HG03196 (cell line): ENCODE measurements at regions not wholly inside any gene's neighbourhood (a gene's known extent, or its start where the extent isn't known, plus 50 kb on each side); places are given as distances from the start of the nearest gene placed in this dataset.

Experiments
- ATAC-seq: cut with Tn5 transposase; IDR thresholded peaks from one replicate; pipeline ENCODE4 v1.9.1; 2021; ENCODE audit not compliant: unreplicated experiment

DNA sequence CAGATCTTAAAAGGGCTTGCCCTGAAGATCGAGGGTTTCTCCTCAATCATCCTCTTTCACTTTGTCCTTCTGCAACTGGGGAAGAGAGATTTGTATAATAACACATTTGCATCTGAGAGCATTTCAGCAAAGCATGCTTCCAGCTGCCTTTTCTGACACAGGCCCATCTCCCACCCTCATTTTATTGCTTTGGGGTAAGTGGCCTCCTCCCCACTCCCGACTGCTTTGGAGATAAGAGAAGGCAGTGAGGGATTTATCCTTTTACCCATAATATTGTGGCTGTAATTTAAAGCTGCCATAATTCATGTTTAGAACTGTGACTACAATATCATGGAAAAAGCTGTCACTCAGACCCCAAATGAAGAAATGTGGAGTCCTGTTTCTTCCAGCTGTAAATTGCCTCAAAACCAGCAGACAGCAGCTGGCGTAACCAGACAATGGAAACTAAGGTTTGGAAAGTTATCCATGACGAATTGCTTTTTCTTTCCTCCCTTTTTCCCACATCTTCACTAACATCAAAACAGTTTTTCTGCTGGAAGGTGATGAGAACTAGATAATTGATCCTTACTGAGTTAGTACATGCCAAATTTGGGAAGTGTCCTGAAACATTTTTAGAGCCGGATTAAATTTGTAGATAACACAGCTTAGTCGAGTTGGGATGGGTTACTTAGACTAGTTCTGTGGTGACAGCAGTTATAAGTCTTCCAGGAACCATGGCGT lies 104.2 kb upstream of the PFN2 start:
- ATAC-seq = no peak

DNA sequence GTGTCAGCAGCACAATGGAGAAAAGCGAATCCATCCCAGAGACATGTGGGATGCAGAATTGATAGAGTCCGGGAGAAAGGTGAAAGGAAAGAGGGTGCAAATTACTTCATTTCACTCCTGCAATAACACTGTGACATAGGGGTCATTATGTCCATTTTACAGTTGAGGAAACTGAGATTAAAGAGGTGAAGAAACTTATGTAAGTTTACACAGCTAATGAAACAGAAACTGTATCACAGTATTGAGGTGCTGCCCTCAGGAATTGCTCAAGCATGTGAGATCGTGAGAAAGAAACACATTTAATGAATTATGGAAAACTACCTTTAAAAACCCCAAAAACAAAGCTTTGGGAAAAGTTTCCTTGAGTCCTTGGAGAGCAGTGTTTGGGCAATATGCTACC lies 103.6 kb upstream of the PFN2 start:
- ATAC-seq = no peak

DNA sequence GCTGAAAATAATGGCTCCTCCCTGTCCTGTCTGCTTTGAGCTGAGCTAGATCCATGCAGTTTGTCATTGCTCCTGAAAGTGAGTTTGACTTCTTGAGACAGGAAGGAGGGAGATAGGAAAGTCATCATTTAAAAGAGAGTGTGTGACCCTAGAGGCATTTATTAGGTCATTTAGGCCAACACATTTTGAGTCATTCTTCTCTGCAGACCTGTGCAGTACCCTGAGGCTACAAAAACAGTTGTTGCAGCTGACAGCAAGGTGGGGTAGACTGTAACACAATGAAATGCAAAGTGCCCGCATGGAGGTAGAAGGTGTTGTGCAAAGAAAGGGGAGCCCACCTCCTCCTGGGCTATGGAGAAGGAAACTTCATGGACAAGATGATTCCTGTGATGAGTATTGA lies 102.8 kb upstream of the PFN2 start:
- ATAC-seq = no peak

- ATAC-seq = no peak
Measured at GRCh38 chr3:150073031-150073430, 102.3 kb upstream of the PFN2 start.

- ATAC-seq = no peak
Measured at GRCh38 chr3:150072576-150072975, 101.9 kb upstream of the PFN2 start.

- no peak for ATAC-seq
Measured at GRCh38 chr3:150070271-150070670, 99.6 kb upstream of the PFN2 start.

- no peak for ATAC-seq
Measured at GRCh38 chr3:150069633-150070032, 98.9 kb upstream of the PFN2 start.

- no peak for ATAC-seq
Measured at GRCh38 chr3:150069154-150069527, 98.4 kb upstream of the PFN2 start.

GRCh38 chr3:150068440-150069153 lies 97.9 kb upstream of the PFN2 start:
- ATAC-seq = no peak

- no peak for ATAC-seq
Measured at GRCh38 chr3:150067561-150067960, 96.9 kb upstream of the PFN2 start.

DNA sequence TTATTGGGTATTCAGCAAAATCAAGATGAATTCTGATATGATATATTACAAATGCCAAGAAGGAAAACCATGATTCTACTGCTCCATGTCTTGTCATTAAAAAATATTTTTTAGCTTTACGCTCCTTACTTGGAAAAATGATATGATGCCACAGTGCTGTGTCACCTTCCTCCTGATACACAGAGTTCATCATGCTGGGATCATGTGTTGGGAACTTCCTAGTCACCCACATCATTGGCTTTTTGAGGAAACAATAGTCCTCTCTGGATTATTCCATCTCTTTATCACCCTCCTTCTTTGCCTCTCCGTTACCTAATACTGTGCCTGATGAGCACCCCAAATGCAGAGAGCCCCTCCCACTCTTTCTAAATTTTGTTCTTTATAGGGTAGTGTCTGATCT lies 94.3 kb upstream of the PFN2 start:
- no peak for ATAC-seq

DNA sequence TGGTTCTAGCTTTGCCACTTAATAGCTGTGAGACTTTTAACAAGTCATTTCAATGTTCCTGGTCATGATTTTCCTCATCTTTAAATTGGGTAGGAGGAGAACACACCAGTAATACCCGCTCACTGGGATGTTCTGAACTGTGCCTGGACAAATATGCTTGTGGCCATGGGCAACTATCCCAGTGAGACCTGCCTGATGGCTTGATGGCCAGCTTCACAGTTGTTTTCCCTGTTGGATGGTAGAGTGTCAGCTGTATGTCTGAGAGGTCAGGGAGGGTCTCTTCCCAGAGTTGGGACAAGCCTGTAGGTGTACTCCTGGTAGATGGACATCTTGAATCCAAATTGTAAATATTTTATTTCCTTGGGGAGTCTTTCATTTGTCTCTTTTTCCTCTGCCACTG lies 92.5 kb upstream of the PFN2 start:
- no peak for ATAC-seq

DNA sequence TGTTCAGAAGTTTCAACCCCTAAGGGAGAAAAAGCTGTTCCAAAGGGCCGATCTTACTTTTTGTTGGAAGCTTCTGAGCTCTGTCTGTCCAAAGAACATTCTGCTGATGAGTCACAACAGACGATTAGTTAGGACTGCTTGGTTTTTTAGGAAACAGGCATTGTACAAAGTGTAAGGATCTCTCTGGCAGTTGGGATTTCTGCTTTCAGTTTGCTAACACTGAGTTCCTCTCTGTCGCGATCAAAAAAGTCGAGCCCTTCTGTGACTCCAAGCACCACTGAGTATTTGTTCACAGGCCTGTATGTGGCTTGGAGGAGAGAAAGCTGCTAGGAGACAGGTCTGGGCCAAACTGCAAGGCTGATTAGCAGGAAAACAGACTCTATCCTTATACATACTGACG lies 91.8 kb upstream of the PFN2 start:
- no peak for ATAC-seq

DNA sequence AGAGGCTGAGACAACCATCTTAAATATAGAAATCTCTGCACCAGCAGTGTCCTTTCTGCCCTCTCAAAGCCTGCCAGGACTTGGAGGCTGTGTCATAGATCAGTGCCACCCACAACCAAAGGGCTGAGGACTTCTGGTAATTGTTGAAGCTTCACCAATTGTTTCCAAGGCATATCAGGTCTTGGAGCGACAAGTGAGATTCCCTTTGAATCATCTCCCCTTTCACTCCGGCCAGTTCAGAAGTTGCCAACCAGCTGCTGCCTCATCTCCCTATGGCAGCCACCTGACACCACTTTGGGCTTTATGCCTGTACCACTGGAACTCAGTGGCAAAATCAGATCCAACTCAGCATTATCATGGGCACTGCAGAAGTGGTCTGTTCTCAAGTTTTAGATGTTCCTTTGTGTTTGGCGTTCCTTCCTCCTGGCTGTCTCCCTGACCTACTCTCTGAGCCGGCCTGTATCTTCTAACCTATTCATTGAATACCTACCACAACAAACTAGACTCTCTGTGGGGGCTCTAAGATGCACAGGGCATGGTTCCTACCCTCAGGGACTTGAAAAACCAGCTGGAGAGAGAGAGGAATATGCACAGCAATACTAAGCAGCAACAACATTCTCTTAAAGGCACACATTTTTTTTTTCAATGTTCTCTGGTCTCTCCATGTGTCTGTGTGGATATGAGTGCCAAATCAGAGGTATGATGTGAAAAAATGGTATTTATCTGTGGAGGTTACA lies 90.8 kb upstream of the PFN2 start:
- ATAC-seq = no peak

DNA sequence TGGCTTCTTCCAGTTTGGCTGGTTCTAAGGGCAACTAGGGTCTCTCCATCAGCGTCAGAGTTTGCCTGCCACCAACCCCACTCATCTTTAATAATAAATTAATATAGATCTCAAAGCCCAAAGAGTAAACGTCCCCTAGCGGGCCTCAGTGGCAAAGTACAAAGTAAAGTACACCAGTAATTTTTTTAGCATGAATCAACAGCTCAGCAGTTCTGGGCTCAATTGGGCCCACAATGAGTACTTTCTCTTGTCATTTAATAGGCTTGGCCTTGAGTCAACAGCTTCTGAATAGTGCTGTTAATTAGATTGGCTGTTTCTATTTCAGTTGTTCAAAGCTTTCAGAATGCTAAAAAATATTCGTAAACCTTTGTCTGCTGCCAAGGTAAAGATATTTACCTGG lies 89.0 kb upstream of the PFN2 start:
- ATAC-seq = no peak

- no peak for ATAC-seq
Measured at GRCh38 chr3:150059241-150059640, 88.5 kb upstream of the PFN2 start.

- ATAC-seq = no peak
Measured at GRCh38 chr3:150057227-150057626, 86.5 kb upstream of the PFN2 start.

DNA sequence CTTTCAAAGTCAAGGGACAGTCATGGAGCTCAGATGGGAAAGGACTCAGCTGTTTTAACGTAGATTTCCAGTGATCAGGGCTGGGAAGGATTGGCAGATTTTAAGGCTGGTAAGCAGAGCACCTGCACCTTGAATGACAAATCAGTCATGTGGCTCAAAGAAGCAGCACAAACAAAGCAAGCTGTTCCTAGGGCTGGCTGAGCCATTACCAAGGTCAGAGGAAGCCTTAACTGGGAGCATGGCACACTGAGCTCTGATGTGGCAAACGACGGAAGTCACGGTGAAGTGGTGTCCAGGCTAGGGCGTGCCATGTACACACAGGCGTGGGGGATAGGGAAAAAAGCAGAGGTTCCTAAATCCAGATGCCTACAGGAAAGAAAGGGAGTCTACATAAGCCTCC lies 84.6 kb upstream of the PFN2 start:
- ATAC-seq = no peak

DNA sequence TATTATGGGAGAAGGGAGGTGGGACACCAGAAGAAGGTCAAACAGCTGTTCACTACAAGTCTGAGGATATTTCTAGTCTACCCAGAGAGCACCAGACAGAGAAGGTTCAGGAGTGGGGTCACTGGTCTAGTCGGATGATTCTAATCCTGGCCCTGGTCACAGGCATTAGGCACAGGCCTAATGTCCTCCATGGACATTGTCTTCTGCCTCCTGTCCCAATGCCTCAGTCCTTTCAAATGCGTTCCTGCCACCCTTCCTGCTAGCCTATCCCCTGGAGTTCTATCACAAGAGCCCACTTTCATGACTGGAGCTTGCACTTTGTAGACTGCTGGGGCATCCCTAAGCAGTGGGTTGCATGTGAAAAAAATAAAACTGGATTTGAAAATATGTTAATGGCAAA lies 83.9 kb upstream of the PFN2 start:
- no peak for ATAC-seq

DNA sequence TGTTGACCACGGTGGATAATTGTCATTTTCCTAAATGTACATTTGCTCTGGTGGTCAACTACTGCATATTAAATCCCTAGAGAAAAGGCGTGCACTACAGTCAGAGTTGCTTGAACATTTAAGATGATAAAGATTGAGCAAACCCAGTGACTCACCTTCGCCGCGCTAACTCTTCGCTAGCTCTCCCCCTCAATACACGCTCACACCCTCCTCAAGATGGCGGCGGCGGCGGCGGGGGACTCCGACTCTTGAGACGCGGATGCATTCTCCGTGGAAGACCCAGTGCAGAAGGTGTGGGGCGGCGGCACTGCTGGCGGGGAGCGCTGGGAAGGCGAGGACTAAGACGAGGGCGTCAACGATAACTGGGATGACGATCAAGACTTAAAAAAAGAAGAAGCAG lies 79.8 kb upstream of the PFN2 start:
- no peak for ATAC-seq

GRCh38 chr3:150049317-150049716 lies 78.6 kb upstream of the PFN2 start:
- no peak for ATAC-seq

DNA sequence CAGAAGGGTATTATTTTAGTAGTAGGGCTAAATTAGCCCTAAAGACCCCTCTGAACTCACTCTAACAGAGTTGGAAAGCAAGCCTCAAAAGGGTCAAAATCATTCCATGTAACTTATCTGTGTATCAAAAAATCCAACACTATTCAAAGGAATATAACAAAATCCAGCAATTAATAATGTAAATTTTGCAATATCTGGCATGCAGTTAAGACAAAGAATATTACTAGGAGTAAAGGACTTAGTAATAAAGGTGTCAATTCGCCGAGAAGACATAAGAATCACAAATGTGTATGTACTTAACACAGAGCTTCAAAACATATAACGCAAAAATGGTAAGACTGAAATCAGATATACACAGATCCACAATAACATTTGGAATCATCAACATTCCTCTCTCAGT lies 71.2 kb upstream of the PFN2 start:
- no peak for ATAC-seq
